H9 (cell line): ENCODE measurements at regions not wholly inside any gene's neighbourhood (a gene's known extent, or its start where the extent isn't known, plus 50 kb on each side); places are given as distances from the start of the nearest gene placed in this dataset.

Source experiments
- DNase-seq: peaks from one replicate; pipeline ENCODE4 v3.0.0-alpha.2; 2017
- H2AFZ ChIP-seq: one replicate; pipeline ENCODE4 v1.6.1; 2013; ENCODE audit warnings: mild to moderate bottlenecking, low read length, control low read depth, moderate library complexity
- H2AK5ac ChIP-seq: 2 replicates; pipeline ENCODE4 v1.6.1; 2013; ENCODE audit warnings: low read length, control low read depth, mixed read lengths; ENCODE audit not compliant: insufficient read length
- H2BK120ac ChIP-seq: one replicate; pipeline ENCODE4 v1.6.1; 2013; ENCODE audit warnings: low read depth, mild to moderate bottlenecking, low read length, control low read depth, inconsistent platforms; ENCODE audit not compliant: poor library complexity, severe bottlenecking
- H2BK12ac ChIP-seq: 2 replicates; pipeline ENCODE4 v1.6.1; 2013; ENCODE audit warnings: low read length, control low read depth, mixed read lengths, low read depth; ENCODE audit not compliant: insufficient read length
- H2BK15ac ChIP-seq: 2 replicates; pipeline ENCODE4 v1.6.1; 2013; ENCODE audit warnings: low read depth, low read length, control low read depth
- H2BK20ac ChIP-seq: one replicate; pipeline ENCODE4 v1.6.1; 2013; ENCODE audit warnings: low read depth, mild to moderate bottlenecking, low read length, control low read depth, inconsistent platforms; ENCODE audit not compliant: poor library complexity, severe bottlenecking
- H2BK5ac ChIP-seq: 2 replicates; pipeline ENCODE4 v1.6.1; 2013; ENCODE audit warnings: low read length, control low read depth, mixed read lengths; ENCODE audit not compliant: insufficient read length
- H3K14ac ChIP-seq: 2 replicates; pipeline ENCODE4 v1.6.1; 2013; ENCODE audit warnings: low read length, control low read depth; ENCODE audit not compliant: insufficient read depth
- H3K18ac ChIP-seq: 2 replicates; pipeline ENCODE4 v1.6.1; 2013; ENCODE audit warnings: low read depth, mild to moderate bottlenecking, mixed read lengths, low read length, control low read depth; ENCODE audit not compliant: insufficient read length
- H3K23ac ChIP-seq: 2 replicates; pipeline ENCODE4 v1.6.1; 2013; ENCODE audit warnings: low read length, control low read depth, mixed read lengths, low read depth; ENCODE audit not compliant: insufficient read length
- H3K23me2 ChIP-seq: 2 replicates; pipeline ENCODE4 v1.6.1; 2013; ENCODE audit warnings: low read depth, mild to moderate bottlenecking, mixed read lengths, low read length, control low read depth; ENCODE audit not compliant: insufficient read length, poor library complexity, severe bottlenecking
- H3K27ac ChIP-seq: 2 replicates; pipeline ENCODE4 v1.5.1; 2013; ENCODE audit warnings: low read length, control low read depth, mixed read lengths, low read depth; ENCODE audit not compliant: insufficient read length
- H3K27me3 ChIP-seq: 2 replicates; pipeline ENCODE4 v1.6.1; 2013; ENCODE audit warnings: low read length, control low read depth, inconsistent platforms; ENCODE audit not compliant: insufficient read depth
- H3K4ac ChIP-seq: 2 replicates; pipeline ENCODE4 v1.6.1; 2013; ENCODE audit warnings: low read depth, mild to moderate bottlenecking, control low read depth, inconsistent platforms, low read length, moderate library complexity
- H3K4me1 ChIP-seq: 2 replicates; pipeline ENCODE4 v1.6.1; 2013; ENCODE audit warnings: low read length, control low read depth, inconsistent platforms; ENCODE audit not compliant: insufficient read depth
- H3K4me2 ChIP-seq: 2 replicates; pipeline ENCODE4 v1.6.1; 2013; ENCODE audit warnings: low read length, control low read depth, mixed read lengths; ENCODE audit not compliant: insufficient read length, insufficient read depth
- H3K56ac ChIP-seq: 2 replicates; pipeline ENCODE4 v1.6.1; 2013; ENCODE audit warnings: low read depth, mild to moderate bottlenecking, mixed read lengths, low read length, control low read depth; ENCODE audit not compliant: insufficient read length
- H3K79me1 ChIP-seq: 2 replicates; pipeline ENCODE4 v1.6.1; 2013; ENCODE audit warnings: low read depth, mild to moderate bottlenecking, moderate library complexity, low read length, control low read depth, inconsistent platforms; ENCODE audit not compliant: insufficient read depth, poor library complexity, severe bottlenecking
- H3K79me2 ChIP-seq: 2 replicates; pipeline ENCODE4 v1.6.1; 2013; ENCODE audit warnings: low read length, control low read depth, inconsistent platforms; ENCODE audit not compliant: insufficient read depth
- H3K9ac ChIP-seq: 2 replicates; pipeline ENCODE4 v1.6.1; 2013; ENCODE audit warnings: low read length, control low read depth, mixed read lengths; ENCODE audit not compliant: insufficient read length; ENCODE audit errors: extremely low read depth
- H3K9me3 ChIP-seq: one replicate; pipeline ENCODE4 v1.6.1; 2013; ENCODE audit warnings: low read depth, low read length, inconsistent platforms; ENCODE audit not compliant: control insufficient read depth
- H3T11ph ChIP-seq: one replicate; pipeline ENCODE4 v1.6.1; 2013; ENCODE audit warnings: mild to moderate bottlenecking, low read length, control low read depth, inconsistent platforms
- H4K20me1 ChIP-seq: one replicate; pipeline ENCODE4 v1.6.1; 2013; ENCODE audit not compliant: control insufficient read depth, insufficient read length, insufficient read depth
- H4K5ac ChIP-seq: 2 replicates; pipeline ENCODE4 v1.6.1; 2013; ENCODE audit warnings: low read depth, mild to moderate bottlenecking, mixed read lengths, low read length, control low read depth; ENCODE audit not compliant: insufficient read length
- H4K8ac ChIP-seq: replicated peaks from 2 replicates; pipeline ENCODE4 v1.6.1; 2013; ENCODE audit warnings: low read length, control low read depth, mixed read lengths, low read depth; ENCODE audit not compliant: insufficient read length
- H4K91ac ChIP-seq: 2 replicates; pipeline ENCODE4 v1.6.1; 2013; ENCODE audit warnings: low read depth, mild to moderate bottlenecking, moderate library complexity, mixed read lengths, low read length, control low read depth; ENCODE audit not compliant: insufficient read length
- H3K27ac Mint-ChIP-seq, 3 experiments: 2 replicates in 2 of 3; 3 replicates in 1 of 3; pipeline ENCODE4 v1.8.0; 2020 to 2021; ENCODE audit warnings: mixed read lengths in 3 of 3, mild to moderate bottlenecking in 1 of 3, moderate library complexity in 1 of 3
- H3K27me3 Mint-ChIP-seq: 2 replicates; pipeline ENCODE4 v1.8.0; 2021; ENCODE audit warnings: low read depth, mild to moderate bottlenecking, moderate library complexity, mixed read lengths
- H3K36me3 Mint-ChIP-seq, 3 experiments: 2 replicates in 2 of 3; 3 replicates in 1 of 3; pipeline ENCODE4 v1.8.0; 2020 to 2021; ENCODE audit warnings: low read depth in 3 of 3, mixed read lengths in 3 of 3; ENCODE audit not compliant: insufficient read depth in 1 of 3
- H3K4me1 Mint-ChIP-seq, 2 experiments: 2 replicates each; pipeline ENCODE4 v1.8.0; 2020; ENCODE audit warnings: mixed read lengths in 2 of 2
- H3K4me3 Mint-ChIP-seq, 2 experiments: 2 replicates in 1 of 2; 3 replicates in 1 of 2; pipeline ENCODE4 v1.8.0; 2020 to 2021; ENCODE audit warnings: mild to moderate bottlenecking in 2 of 2, mixed read lengths in 2 of 2, moderate library complexity in 1 of 2
- H3K9me3 Mint-ChIP-seq, 2 experiments: 2 replicates in 1 of 2; 3 replicates in 1 of 2; pipeline ENCODE4 v1.8.0; 2020; ENCODE audit warnings: mild to moderate bottlenecking in 2 of 2, mixed read lengths in 2 of 2, moderate library complexity in 1 of 2
- WGBS: extraction: QIAGEN DNeasy Blood & Tissue Kit; methylation state at CpG from one replicate; pipeline ENCODE4 v1.1.7; 2013; ENCODE audit warnings: missing lambda C conversion rate, low lambda C conversion rate, mixed read lengths; ENCODE audit not compliant: insufficient read length; ENCODE audit errors: extremely low coverage; 5-methylcytosine and 5-hydroxymethylcytosine counted together
- TF ChIP-seq, protein P1 (sequence below): fragments of 200-600 bp; sonication (generic); conservative IDR thresholded peaks from 3 replicates; pipeline ENCODE4 v1.8.0; 2021; ENCODE audit warnings: antibody characterized with exemption, mild to moderate bottlenecking

DNA sequence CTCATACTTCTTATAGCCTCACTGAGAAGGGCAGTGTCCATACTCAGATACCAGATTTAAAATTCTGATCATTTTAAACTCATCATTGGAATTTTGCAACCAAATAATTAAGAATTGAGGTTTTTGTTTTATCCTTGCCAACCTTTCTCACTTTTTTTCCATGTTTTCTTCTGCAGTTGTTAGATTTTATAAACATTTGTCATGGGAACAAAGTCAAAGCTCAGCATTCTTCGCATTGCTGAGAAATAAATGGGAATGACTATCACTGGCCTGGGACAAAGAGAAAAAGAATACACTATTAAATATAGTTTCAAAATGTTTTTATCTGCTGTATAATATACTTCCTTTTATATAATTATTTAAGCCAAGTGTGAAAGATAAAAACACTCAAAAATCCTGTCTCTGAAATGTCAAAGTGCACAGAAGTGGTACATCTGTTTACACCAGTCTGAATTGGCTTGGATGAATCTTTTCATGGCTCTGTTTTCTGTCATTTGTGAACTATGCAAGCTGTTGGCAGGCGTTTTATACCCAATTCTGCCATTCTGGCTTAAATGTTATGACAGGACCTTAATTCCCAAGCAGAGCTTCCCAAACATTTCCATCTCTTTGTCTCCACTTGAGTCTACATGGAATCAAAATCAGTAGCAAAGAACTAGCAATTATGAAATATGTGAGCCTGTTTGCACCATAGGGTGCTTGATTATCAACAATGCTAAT lies 249.3 kb upstream of the SYT4 start:
- no CpG with 5 or more reads among the region's 2 CpGs for WGBS
- no peaks in the 10 kb centered on the region for H4K20me1 ChIP-seq
- H3K4ac ChIP-seq = no peak overlapping the region
- H3T11ph ChIP-seq = no peak overlapping the region
- no peak overlapping the region for H2BK120ac ChIP-seq
- H3K9me3 ChIP-seq = no peaks in the 10 kb centered on the region
- H3K4me2 ChIP-seq = no peak overlapping the region
- Mint-ChIP-seq H3K27ac (no peak overlapping the region), H3K9me3 (no peaks in the 10 kb centered on the region), H3K4me1 (no peaks in the 10 kb centered on the region), H3K27me3 (no peaks in the 10 kb centered on the region), H3K36me3 (no peaks in the 10 kb centered on the region), H3K4me3 (no peak overlapping the region)
- no peak overlapping the region for H2BK20ac ChIP-seq
- H4K8ac ChIP-seq = no peak overlapping the region
- no peaks in the 10 kb centered on the region for H3K4me1 ChIP-seq
- no peaks in the 10 kb centered on the region for H3K23me2 ChIP-seq
- TF ChIP-seq, protein P1, sequence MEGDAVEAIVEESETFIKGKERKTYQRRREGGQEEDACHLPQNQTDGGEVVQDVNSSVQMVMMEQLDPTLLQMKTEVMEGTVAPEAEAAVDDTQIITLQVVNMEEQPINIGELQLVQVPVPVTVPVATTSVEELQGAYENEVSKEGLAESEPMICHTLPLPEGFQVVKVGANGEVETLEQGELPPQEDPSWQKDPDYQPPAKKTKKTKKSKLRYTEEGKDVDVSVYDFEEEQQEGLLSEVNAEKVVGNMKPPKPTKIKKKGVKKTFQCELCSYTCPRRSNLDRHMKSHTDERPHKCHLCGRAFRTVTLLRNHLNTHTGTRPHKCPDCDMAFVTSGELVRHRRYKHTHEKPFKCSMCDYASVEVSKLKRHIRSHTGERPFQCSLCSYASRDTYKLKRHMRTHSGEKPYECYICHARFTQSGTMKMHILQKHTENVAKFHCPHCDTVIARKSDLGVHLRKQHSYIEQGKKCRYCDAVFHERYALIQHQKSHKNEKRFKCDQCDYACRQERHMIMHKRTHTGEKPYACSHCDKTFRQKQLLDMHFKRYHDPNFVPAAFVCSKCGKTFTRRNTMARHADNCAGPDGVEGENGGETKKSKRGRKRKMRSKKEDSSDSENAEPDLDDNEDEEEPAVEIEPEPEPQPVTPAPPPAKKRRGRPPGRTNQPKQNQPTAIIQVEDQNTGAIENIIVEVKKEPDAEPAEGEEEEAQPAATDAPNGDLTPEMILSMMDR = no peak
- no peak overlapping the region for H3K56ac ChIP-seq
- no peak for DNase-seq
- no peak overlapping the region for H3K18ac ChIP-seq
- H4K91ac ChIP-seq = no peak overlapping the region
- H2BK5ac ChIP-seq = no peak overlapping the region
- H3K79me2 ChIP-seq = no peaks in the 10 kb centered on the region
- no peak overlapping the region for H2BK12ac ChIP-seq
- H3K9ac ChIP-seq = no peak overlapping the region
- H3K14ac ChIP-seq = no peak overlapping the region
- no peaks in the 10 kb centered on the region for H3K79me1 ChIP-seq
- no peak overlapping the region for H2AK5ac ChIP-seq
- no peak overlapping the region for H3K27ac ChIP-seq
- no peak overlapping the region for H2BK15ac ChIP-seq
- H2AFZ ChIP-seq = no peak overlapping the region
- H4K5ac ChIP-seq = no peak overlapping the region
- no peaks in the 10 kb centered on the region for H3K27me3 ChIP-seq
- H3K23ac ChIP-seq = no peak overlapping the region
